Mesenchymal stem cell (in vitro differentiated cells and primary cell): ENCODE measurements at regions not wholly inside any gene's neighbourhood (a gene's known extent, or its start where the extent isn't known, plus 50 kb on each side); places are given as distances from the start of the nearest gene placed in this dataset.

ENCODE experiments used
- DNase-seq: peaks from one replicate; pipeline ENCODE4 v3.0.0-alpha.2; 2013
- H2AFZ ChIP-seq: one replicate; pipeline ENCODE4 v1.6.1; 2013; ENCODE audit warnings: low read depth, mild to moderate bottlenecking, control low read depth, inconsistent platforms, low read length, moderate library complexity
- H2AK5ac ChIP-seq: 2 replicates; pipeline ENCODE4 v1.6.1; 2013; ENCODE audit warnings: low read length, moderate library complexity, mild to moderate bottlenecking, inconsistent platforms; ENCODE audit not compliant: severe bottlenecking
- H2BK120ac ChIP-seq: one replicate; pipeline ENCODE4 v1.6.1; 2013; ENCODE audit warnings: low read depth, mild to moderate bottlenecking, inconsistent platforms, low read length, moderate library complexity
- H2BK12ac ChIP-seq, 2 experiments: one replicate each; pipeline ENCODE4 v1.6.1; 2013; ENCODE audit warnings: inconsistent platforms in 2 of 2, low read length in 2 of 2, mild to moderate bottlenecking in 2 of 2, moderate library complexity in 2 of 2, control low read depth in 1 of 2
- H2BK15ac ChIP-seq: one replicate; pipeline ENCODE4 v1.6.1; 2013; ENCODE audit warnings: mild to moderate bottlenecking, low read depth, inconsistent platforms; ENCODE audit not compliant: poor library complexity, severe bottlenecking
- H2BK5ac ChIP-seq: 2 replicates; pipeline ENCODE4 v1.6.1; 2013; ENCODE audit warnings: low read depth, mild to moderate bottlenecking, low read length, control low read depth, inconsistent platforms; ENCODE audit not compliant: poor library complexity, severe bottlenecking
- H3K14ac ChIP-seq, 2 experiments: one replicate each; pipeline ENCODE4 v1.6.1; 2013; ENCODE audit warnings: inconsistent platforms in 2 of 2, low read length in 2 of 2, control low read depth in 1 of 2, mild to moderate bottlenecking in 1 of 2, moderate library complexity in 1 of 2
- H3K18ac ChIP-seq, 2 experiments: one replicate each; pipeline ENCODE4 v1.6.1; 2013; ENCODE audit warnings: inconsistent platforms in 2 of 2, low read length in 2 of 2, control low read depth in 1 of 2, low read depth in 1 of 2, mild to moderate bottlenecking in 1 of 2
- H3K23ac ChIP-seq, 2 experiments: one replicate each; pipeline ENCODE4 v1.6.1; 2013; ENCODE audit warnings: inconsistent platforms in 2 of 2, low read length in 2 of 2, mild to moderate bottlenecking in 2 of 2, moderate library complexity in 2 of 2, control low read depth in 1 of 2
- H3K27ac ChIP-seq: 2 replicates; pipeline ENCODE4 v1.5.1; 2013; ENCODE audit warnings: mild to moderate bottlenecking, moderate library complexity, low read length, control low read depth, inconsistent platforms; ENCODE audit not compliant: poor library complexity, severe bottlenecking
- H3K27me3 ChIP-seq, 2 experiments: 2 replicates each; pipeline versions ENCODE4 v1.6.1 to v1.7.0; 2013; ENCODE audit warnings: low read length in 2 of 2, mild to moderate bottlenecking in 2 of 2, moderate library complexity in 2 of 2, control low read depth in 1 of 2, inconsistent platforms in 1 of 2; ENCODE audit not compliant: control insufficient read depth in 1 of 2, insufficient read depth in 1 of 2
- H3K36me3 ChIP-seq, 2 experiments: 2 replicates each; pipeline versions ENCODE4 v1.6.1 to v1.7.0; 2013; ENCODE audit warnings: low read length in 2 of 2, control low read depth in 1 of 2, inconsistent platforms in 1 of 2, low read depth in 1 of 2, mild to moderate bottlenecking in 1 of 2; ENCODE audit not compliant: insufficient read depth in 2 of 2, control insufficient read depth in 1 of 2
- H3K4ac ChIP-seq, 2 experiments: one replicate each; pipeline ENCODE4 v1.6.1; 2013; ENCODE audit warnings: inconsistent platforms in 2 of 2, low read length in 2 of 2, mild to moderate bottlenecking in 2 of 2, moderate library complexity in 2 of 2, control low read depth in 1 of 2, low read depth in 1 of 2
- H3K4me1 ChIP-seq: 2 replicates; pipeline ENCODE4 v1.6.1; 2013; ENCODE audit warnings: low read depth, low read length, control low read depth; ENCODE audit not compliant: control insufficient read depth, insufficient read depth
- H3K4me2 ChIP-seq: 2 replicates; pipeline ENCODE4 v1.6.1; 2013; ENCODE audit warnings: low read length, mild to moderate bottlenecking, inconsistent platforms; ENCODE audit not compliant: poor library complexity, severe bottlenecking
- H3K4me3 ChIP-seq, 2 experiments: 2 replicates each; pipeline versions ENCODE4 v1.5.1 to v1.7.0; 2013; ENCODE audit warnings: low read length in 2 of 2, mild to moderate bottlenecking in 2 of 2, control low read depth in 1 of 2, low read depth in 1 of 2; ENCODE audit not compliant: insufficient read depth in 1 of 2
- H3K79me1 ChIP-seq: replicated peaks from 2 replicates; pipeline ENCODE4 v1.6.1; 2013; ENCODE audit warnings: mild to moderate bottlenecking, control low read depth, low read length, inconsistent platforms; ENCODE audit not compliant: poor library complexity, severe bottlenecking
- H3K9ac ChIP-seq: 2 replicates; pipeline ENCODE4 v1.7.0; 2013; ENCODE audit warnings: mild to moderate bottlenecking, low read length, moderate library complexity
- H3K9me3 ChIP-seq: 2 replicates; pipeline ENCODE4 v1.7.0; 2013; ENCODE audit warnings: mild to moderate bottlenecking, low read length; ENCODE audit not compliant: control insufficient read depth
- H4K8ac ChIP-seq: one replicate; pipeline ENCODE4 v1.6.1; 2013; ENCODE audit warnings: inconsistent platforms, mild to moderate bottlenecking, low read length, moderate library complexity
- H4K91ac ChIP-seq: one replicate; pipeline ENCODE4 v1.6.1; 2013; ENCODE audit warnings: mild to moderate bottlenecking, low read length, inconsistent platforms
- WGBS: methylation state at CpG from one replicate; pipeline ENCODE4 v1.1.7; 2013; ENCODE audit warnings: mixed read lengths; 5-methylcytosine and 5-hydroxymethylcytosine counted together

DNA sequence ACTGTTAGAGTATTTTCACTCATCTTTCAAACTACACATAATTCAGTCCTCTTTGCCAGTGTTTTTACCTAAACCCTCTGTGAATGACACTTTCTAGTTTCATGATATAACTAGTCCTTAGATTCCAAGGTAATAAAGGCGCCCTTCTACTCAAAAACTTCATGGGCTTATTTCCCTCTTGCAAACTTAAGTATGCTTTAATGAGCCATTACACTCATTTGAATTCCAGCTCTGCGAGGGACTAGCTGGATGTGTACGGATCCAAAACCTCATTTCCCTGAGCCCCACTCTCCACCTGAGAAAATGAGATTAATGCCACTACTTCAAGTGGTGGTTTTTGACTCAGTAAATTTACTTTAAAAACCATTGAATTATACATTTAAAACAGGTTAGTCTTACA, 141.1 kb downstream of the NDUFA12 start:
- no peak overlapping the region for H3K4me2 ChIP-seq
- peaks cover 3% of the 10 kb centered on the region for H3K4me1 ChIP-seq
- H3K27ac ChIP-seq: no peak overlapping the region
- no peak overlapping the region for H4K91ac ChIP-seq
- no peak overlapping the region for H2AFZ ChIP-seq
- no peaks in the 10 kb centered on the region for H3K36me3 ChIP-seq
- no peak for DNase-seq
- H3K4me3 ChIP-seq: no peak overlapping the region
- no peak overlapping the region for H2AK5ac ChIP-seq
- H3K23ac ChIP-seq: no peak overlapping the region
- H3K4ac ChIP-seq: no peak overlapping the region
- no peaks in the 10 kb centered on the region for H3K79me1 ChIP-seq
- peaks cover 3% of the 10 kb centered on the region for H3K9me3 ChIP-seq
- WGBS: 94% methylated on average over 3 of the region's 3 CpGs
- no peak overlapping the region for H4K8ac ChIP-seq
- no peak overlapping the region for H3K18ac ChIP-seq
- H2BK120ac ChIP-seq: no peak overlapping the region
- H3K14ac ChIP-seq: no peak overlapping the region
- peaks cover 11 to 40% of the 10 kb centered on the region in 2 experiments for H3K27me3 ChIP-seq
- H2BK15ac ChIP-seq: no peak overlapping the region
- H2BK12ac ChIP-seq: no peak overlapping the region
- H2BK5ac ChIP-seq: no peak overlapping the region
- H3K9ac ChIP-seq: no peak overlapping the region

DNA sequence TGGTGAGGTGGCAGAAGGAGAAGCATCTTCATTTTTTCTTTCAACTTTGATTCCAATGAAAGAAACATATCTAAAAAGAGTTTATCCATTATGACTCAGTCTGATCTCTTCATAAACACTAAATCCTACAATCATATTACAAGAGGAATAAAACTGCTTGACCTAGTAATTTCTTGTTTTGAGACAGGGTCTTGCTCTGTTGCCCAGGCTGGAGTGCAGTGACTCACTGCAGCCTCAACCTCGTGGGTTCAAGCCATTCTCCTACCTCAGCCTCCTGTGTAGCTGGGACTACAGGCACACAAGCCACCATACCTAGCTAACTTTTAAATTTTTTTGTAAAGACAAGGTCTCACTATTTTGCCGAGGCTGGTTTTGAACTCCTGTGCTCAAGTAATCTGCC, 147.2 kb downstream of the NDUFA12 start:
- Histone ChIP-seq H3K4me1 (no peaks in the 10 kb centered on the region), H2BK15ac (no peak overlapping the region), H3K4ac (no peak overlapping the region), H3K18ac (no peak overlapping the region), H2BK12ac (no peak overlapping the region), H3K4me3 (no peak overlapping the region), H3K9ac (no peak overlapping the region), H3K79me1 (no peaks in the 10 kb centered on the region), H2BK120ac (no peak overlapping the region), H2AK5ac (no peak overlapping the region), H3K23ac (no peak overlapping the region), H3K36me3 (no peaks in the 10 kb centered on the region), H3K4me2 (no peak overlapping the region), H3K14ac (no peak overlapping the region), H3K9me3 (peaks cover 3% of the 10 kb centered on the region), H4K8ac (no peak overlapping the region), H4K91ac (no peak overlapping the region), H2AFZ (no peak overlapping the region), H3K27ac (no peak overlapping the region), H3K27me3 (peaks cover 7 to 27% of the 10 kb centered on the region in 2 experiments), H2BK5ac (no peak overlapping the region)
- 63% methylated on average over 2 of the region's 2 CpGs for WGBS
- no peak for DNase-seq

DNA sequence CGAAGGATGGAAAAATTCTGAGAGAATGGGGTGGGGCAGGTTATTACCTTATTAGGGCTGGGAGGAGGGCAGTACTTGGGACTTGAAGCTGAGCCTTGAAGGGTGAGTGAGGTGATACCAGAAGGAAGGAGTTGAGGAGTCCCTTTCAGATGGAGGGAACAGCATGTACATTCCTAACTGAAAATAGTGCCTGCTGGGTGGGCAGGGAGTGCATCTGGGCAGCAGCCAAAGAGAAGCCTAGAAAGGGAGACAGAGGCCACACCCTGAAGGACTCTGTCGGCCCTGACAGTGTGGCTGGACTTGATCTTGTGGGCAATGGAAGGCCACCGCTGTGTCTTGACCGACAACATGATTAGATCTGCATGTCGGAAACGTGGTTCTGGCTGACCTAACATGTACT, 147.6 kb downstream of the NDUFA12 start:
- no peaks in the 10 kb centered on the region for H3K79me1 ChIP-seq
- WGBS: 79% methylated on average over 6 of the region's 6 CpGs

DNA sequence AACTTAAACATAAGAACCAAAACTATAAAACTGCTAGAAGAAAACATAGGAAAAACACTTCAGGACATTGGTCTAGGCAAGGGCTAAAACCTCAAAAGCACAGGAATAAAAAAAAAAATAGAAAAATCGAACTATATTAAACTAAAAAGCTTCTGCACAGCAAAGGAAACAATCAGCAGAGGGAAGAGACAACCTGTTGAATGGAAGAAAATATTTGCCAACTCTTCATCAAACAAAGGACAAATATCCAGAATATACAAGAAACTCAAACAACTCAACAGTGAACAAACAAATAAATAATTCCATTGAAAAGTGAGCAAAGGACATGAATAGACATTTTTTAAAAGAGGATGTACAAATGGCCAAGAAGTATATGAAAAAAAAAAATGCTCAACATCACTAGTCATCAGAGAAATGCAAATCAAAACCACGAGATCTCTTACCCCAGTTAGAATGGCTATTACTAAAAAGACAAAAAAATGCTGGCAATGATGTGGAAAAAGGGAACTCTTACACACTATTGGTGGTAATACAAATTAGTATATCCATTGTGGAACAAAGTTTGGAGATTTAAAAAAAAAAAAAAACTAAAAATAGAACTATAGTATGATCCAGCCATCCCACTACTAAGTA, 152.0 kb downstream of the NDUFA12 start:
- Histone ChIP-seq H4K91ac (no peak overlapping the region), H3K9me3 (no peaks in the 10 kb centered on the region), H2BK15ac (no peak overlapping the region), H2AK5ac (no peak overlapping the region), H3K9ac (no peak overlapping the region), H4K8ac (no peak overlapping the region), H2BK5ac (no peak overlapping the region), H2BK12ac (no peak overlapping the region), H2AFZ (no peak overlapping the region), H3K4me1 (peaks cover 8% of the 10 kb centered on the region), H3K4me2 (no peak overlapping the region), H3K23ac (no peak overlapping the region), H3K4me3 (no peak overlapping the region), H3K27ac (no peak overlapping the region), H3K18ac (no peak overlapping the region), H3K14ac (no peak overlapping the region), H3K27me3 (peaks cover 8 to 12% of the 10 kb centered on the region in 2 experiments), H3K79me1 (no peaks in the 10 kb centered on the region), H3K4ac (no peak overlapping the region), H2BK120ac (no peak overlapping the region), H3K36me3 (no peaks in the 10 kb centered on the region)
- DNase-seq: no peak
- no CpG with 5 or more reads among the region's 2 CpGs for WGBS

More for the DNA sequence above, 147.6 kb downstream of the NDUFA12 start:
- Histone ChIP-seq H3K9ac (no peak overlapping the region), H2BK5ac (no peak overlapping the region), H2AK5ac (no peak overlapping the region), H3K23ac (no peak overlapping the region), H2AFZ (no peak overlapping the region), H3K14ac (no peak overlapping the region), H3K27me3 (peaks cover 7 to 27% of the 10 kb centered on the region in 2 experiments), H2BK120ac (no peak overlapping the region), H3K4ac (no peak overlapping the region), H3K4me1 (no peaks in the 10 kb centered on the region), H2BK15ac (no peak overlapping the region), H3K4me3 (no peak overlapping the region), H3K4me2 (no peak overlapping the region), H3K36me3 (no peaks in the 10 kb centered on the region), H3K27ac (no peak overlapping the region), H3K18ac (no peak overlapping the region), H4K91ac (peak overlapping the region; percentile 32), H4K8ac (no peak overlapping the region), H3K9me3 (peaks cover 3% of the 10 kb centered on the region), H2BK12ac (no peak overlapping the region)
- no peak for DNase-seq
